Right lobe of liver (tissue), 6 donors: ENCODE measurements at regions not wholly inside any gene's neighbourhood (a gene's known extent, or its start where the extent isn't known, plus 50 kb on each side); places are given as distances from the start of the nearest gene placed in this dataset.

Experiments
- ATAC-seq, 4 donors: fragments of 200-7000 bp; cut with Tn5 transposase; one replicate each; pipeline ENCODE4 v1.9.1; 2020; ENCODE audit warnings: mild to moderate bottlenecking in 4 of 4, moderate library complexity in 4 of 4
- DNase-seq, 3 donors: peaks; one replicate each; pipeline ENCODE4 v3.0.0-alpha.2; 2020
- H3K27ac ChIP-seq, 3 donors: fragments of 200-600 bp; one replicate each; pipeline ENCODE4 v1.8.0; 2022
- H3K27me3 ChIP-seq, 2 donors: fragments of 200-600 bp; one replicate each; pipeline ENCODE4 v1.8.0; 2022
- H3K36me3 ChIP-seq, 4 donors: fragments of 200-600 bp; sonication (generic) in 1 of 4; one replicate each; pipeline versions ENCODE4 v1.5.1 to v1.8.0; 2017 to 2022; ENCODE audit warnings: control low read depth in 1 of 4
- H3K4me1 ChIP-seq, 4 donors: fragments of 200-600 bp; sonication (generic) in 1 of 4; one replicate each; pipeline versions ENCODE4 v1.5.1 to v1.8.0; 2017 to 2022; ENCODE audit warnings: control low read depth in 1 of 4
- H3K4me3 ChIP-seq, 3 donors: fragments of 200-600 bp; one replicate each; pipeline ENCODE4 v1.8.0; 2022
- H3K9me3 ChIP-seq, 4 donors: fragments of 200-600 bp; sonication (generic) in 1 of 4; one replicate each; pipeline versions ENCODE4 v1.5.1 to v1.8.0; 2017 to 2022; ENCODE audit warnings: control low read depth in 1 of 4
- POLR2A ChIP-seq: fragments of 450-650 bp; IDR thresholded peaks from one replicate; pipeline ENCODE4 v1.6.1; 2017; ENCODE audit warnings: antibody characterized with exemption, mild to moderate bottlenecking
- WGBS: methylation state at CpG from one replicate; pipeline ENCODE4 v1.1.6; 2018; ENCODE audit warnings: low coverage, low lambda C conversion rate; ENCODE audit not compliant: insufficient coverage; ENCODE audit errors: missing lambda C conversion rate; 5-methylcytosine and 5-hydroxymethylcytosine counted together
- intact Hi-C, 2 donors: fragments of 100-400 bp; cut with DNase I; formaldehyde crosslinking; loops; one replicate each; pipeline versions ENCODE4 v1.11.2 to v1.14.1; 2022
- TF ChIP-seq, protein P1 (sequence below), 4 donors: fragments of 200-600 bp in 3 of 4; fragments of 450-650 bp in 1 of 4; IDR thresholded peaks; one replicate each; pipeline versions ENCODE4 v1.5.1 to v1.8.0; 2016 to 2022; ENCODE audit warnings: antibody characterized with exemption in 4 of 4, mild to moderate bottlenecking in 2 of 4
- donor health status: DM: no; HTN: yes; CAD: no.
- donor health status: DM: no; HTN: no; CAD: no.
- donor health status: DM: no; HTN: no; CAD: no.
- donor health status: DM: no; HTN: yes; CAD: no.
- donor health status: DM: no; HTN: yes; CAD: no.

DNA sequence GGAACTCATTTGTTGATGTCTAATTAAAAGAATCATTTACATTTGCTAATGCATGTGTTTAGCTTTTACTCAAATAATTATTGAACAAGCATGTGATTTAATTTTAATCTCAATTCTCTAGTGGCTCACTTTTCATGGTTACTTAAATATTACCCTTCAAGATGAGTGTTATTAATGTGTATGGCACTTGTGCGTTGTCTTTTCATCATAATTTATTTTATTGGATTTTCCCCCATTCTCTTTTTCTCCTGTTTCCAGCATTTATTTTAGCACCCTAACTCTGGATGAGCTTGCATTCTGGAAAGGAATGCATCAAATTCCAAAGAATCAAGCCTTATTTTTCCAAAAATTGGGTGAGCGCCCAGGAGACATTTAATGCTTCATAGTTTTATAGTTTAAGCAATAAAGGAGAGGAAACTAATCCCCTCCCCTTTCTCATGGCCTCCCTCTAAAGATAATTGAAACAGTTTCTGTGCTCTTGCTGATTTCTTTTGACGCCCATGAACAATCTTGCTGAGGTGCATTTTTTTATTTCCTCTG is 191.1 kb upstream of the FAT4 start:
- no peaks in the 10 kb centered on the region for H3K4me1 ChIP-seq
- no peak overlapping the region for H3K27ac ChIP-seq
- ATAC-seq (no peak), DNase-seq (no peak)
- H3K27me3 ChIP-seq: no peaks in the 10 kb centered on the region
- no peaks in the 10 kb centered on the region for H3K9me3 ChIP-seq
- no peak for TF ChIP-seq POLR2A
- TF ChIP-seq, protein P1, sequence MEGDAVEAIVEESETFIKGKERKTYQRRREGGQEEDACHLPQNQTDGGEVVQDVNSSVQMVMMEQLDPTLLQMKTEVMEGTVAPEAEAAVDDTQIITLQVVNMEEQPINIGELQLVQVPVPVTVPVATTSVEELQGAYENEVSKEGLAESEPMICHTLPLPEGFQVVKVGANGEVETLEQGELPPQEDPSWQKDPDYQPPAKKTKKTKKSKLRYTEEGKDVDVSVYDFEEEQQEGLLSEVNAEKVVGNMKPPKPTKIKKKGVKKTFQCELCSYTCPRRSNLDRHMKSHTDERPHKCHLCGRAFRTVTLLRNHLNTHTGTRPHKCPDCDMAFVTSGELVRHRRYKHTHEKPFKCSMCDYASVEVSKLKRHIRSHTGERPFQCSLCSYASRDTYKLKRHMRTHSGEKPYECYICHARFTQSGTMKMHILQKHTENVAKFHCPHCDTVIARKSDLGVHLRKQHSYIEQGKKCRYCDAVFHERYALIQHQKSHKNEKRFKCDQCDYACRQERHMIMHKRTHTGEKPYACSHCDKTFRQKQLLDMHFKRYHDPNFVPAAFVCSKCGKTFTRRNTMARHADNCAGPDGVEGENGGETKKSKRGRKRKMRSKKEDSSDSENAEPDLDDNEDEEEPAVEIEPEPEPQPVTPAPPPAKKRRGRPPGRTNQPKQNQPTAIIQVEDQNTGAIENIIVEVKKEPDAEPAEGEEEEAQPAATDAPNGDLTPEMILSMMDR (IDR thresholded peaks at IDR 0.05): no peak
- H3K4me3 ChIP-seq: no peak overlapping the region
- 50% methylated on average over 3 of the region's 3 CpGs for WGBS
- no peaks in the 10 kb centered on the region for H3K36me3 ChIP-seq
- intact Hi-C loops: no loop called here

DNA sequence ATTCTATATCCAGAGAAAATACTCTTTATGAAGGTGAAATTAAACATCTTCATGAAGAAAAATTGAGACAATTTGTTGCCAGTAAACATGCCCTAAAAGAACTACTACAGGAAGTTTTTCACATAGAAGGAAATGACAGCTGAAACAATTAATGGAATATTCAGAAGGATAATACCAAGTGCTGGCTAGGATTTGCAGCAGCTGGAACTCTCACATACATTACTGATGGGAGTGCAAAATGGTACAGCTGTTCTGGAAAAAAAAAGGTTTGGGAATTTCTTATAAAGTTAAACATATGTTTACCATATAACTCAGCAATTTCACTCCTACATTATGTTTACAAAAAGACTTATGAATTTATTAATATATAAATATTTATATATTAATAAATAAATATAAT is 193.2 kb upstream of the FAT4 start:
- no peaks in the 10 kb centered on the region for H3K36me3 ChIP-seq
- no peaks in the 10 kb centered on the region for H3K9me3 ChIP-seq
- H3K4me3 ChIP-seq: no peak overlapping the region
- no peak for TF ChIP-seq POLR2A
- TF ChIP-seq, protein P1 (IDR thresholded peaks at IDR 0.05): no peak
- no peak for DNase-seq
- H3K27ac ChIP-seq: no peak overlapping the region
- intact Hi-C loops: no loop called here
- H3K4me1 ChIP-seq: no peaks in the 10 kb centered on the region
- no peaks in the 10 kb centered on the region for H3K27me3 ChIP-seq
- ATAC-seq: no peak

DNA sequence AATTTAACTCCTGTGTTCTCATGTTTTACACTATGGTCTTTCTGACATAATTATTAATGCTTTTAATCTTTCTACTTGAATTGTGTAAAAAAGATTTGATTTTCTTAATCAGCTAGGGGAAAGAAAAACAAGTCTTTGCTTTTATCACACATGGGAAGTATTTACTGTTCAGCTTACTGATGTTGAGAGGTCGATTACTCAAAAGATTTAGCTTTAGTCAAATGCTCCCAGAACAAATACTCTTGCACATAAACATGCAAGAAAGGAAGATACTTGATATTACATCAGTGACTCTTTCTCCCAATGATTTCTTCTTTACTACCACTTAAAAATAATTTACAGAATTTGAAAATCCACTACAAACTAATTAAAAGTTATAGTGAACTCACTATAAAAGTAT is 198.3 kb upstream of the FAT4 start:
- ATAC-seq (no peak), DNase-seq (no peak)
- H3K27ac ChIP-seq: no peak overlapping the region
- H3K4me3 ChIP-seq: no peak overlapping the region
- intact Hi-C loops: no loop called here
- H3K9me3 ChIP-seq: no peaks in the 10 kb centered on the region
- WGBS: 29% methylated on average over 1 of the region's 1 CpG
- TF ChIP-seq POLR2A: no peak
- TF ChIP-seq, protein P1 (IDR thresholded peaks at IDR 0.05): no peak
- no peaks in the 10 kb centered on the region for H3K4me1 ChIP-seq
- no peaks in the 10 kb centered on the region for H3K36me3 ChIP-seq
- no peaks in the 10 kb centered on the region for H3K27me3 ChIP-seq

DNA sequence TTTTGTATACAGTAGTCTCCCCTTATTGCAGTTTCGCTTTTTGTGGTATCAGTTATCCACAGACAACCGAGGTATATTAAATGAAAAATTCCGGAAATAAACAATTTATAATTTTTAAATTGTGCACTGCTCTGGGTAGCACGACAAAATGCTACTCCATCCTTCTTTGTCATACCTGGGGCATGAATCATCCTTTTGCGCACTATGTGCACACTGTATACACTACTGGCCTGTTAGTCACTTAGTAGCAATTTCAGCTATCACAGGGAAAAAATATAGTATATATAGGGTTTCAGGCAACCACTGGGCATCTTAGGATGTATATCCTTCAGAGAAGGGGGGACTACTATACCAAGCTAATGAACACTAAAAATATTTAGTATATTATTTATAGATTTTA is 198.8 kb upstream of the FAT4 start:
- Histone ChIP-seq H3K9me3 (no peaks in the 10 kb centered on the region), H3K4me3 (no peak overlapping the region), H3K27ac (no peak overlapping the region), H3K4me1 (no peaks in the 10 kb centered on the region), H3K36me3 (no peaks in the 10 kb centered on the region), H3K27me3 (no peaks in the 10 kb centered on the region)
- TF ChIP-seq, protein P1 (IDR thresholded peaks at IDR 0.05): no peak
- no peak for TF ChIP-seq POLR2A
- DNase-seq (no peak), ATAC-seq (no peak)
- intact Hi-C loops: no loop called here
- 58% methylated on average over 5 of the region's 5 CpGs for WGBS

DNA sequence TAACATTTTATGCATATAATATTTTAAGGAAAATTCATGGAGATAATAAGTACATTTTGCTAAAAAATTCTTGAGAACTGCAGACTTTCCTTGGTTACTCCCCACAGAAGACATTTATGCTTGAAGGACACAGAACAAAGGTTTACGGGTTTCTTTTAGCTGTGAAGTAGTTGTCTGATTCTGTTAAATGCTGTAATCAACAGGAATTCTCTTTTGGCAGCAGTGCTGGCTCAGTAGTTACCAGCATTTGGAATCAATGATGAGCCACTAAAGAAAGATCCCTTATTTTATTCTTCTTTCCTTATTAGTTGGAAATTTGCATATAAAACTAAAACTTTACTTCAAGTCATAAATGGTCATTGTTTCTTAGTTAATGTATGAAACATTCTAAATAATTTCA is 199.3 kb upstream of the FAT4 start:
- WGBS: 28% methylated on average over 1 of the region's 1 CpG
- Histone ChIP-seq H3K4me3 (no peak overlapping the region), H3K27ac (no peak overlapping the region), H3K9me3 (no peaks in the 10 kb centered on the region), H3K4me1 (no peaks in the 10 kb centered on the region), H3K36me3 (no peaks in the 10 kb centered on the region), H3K27me3 (no peaks in the 10 kb centered on the region)
- intact Hi-C loops: no loop called here
- ATAC-seq (no peak), DNase-seq (no peak)
- TF ChIP-seq POLR2A: no peak
- TF ChIP-seq, protein P1 (IDR thresholded peaks at IDR 0.05): no peak
